ENCODE measurements at regions not wholly inside any gene's neighbourhood (a gene's known extent, or its start where the extent isn't known, plus 50 kb on each side); places are given as distances from the start of the nearest gene placed in this dataset.

- no peak for TF ChIP-seq CTCF (IDR thresholded peaks at IDR 0.05)
Observed at GRCh38 chr10:62619413-62619738, 185.1 kb upstream of the ADO start (continued).

DNA sequence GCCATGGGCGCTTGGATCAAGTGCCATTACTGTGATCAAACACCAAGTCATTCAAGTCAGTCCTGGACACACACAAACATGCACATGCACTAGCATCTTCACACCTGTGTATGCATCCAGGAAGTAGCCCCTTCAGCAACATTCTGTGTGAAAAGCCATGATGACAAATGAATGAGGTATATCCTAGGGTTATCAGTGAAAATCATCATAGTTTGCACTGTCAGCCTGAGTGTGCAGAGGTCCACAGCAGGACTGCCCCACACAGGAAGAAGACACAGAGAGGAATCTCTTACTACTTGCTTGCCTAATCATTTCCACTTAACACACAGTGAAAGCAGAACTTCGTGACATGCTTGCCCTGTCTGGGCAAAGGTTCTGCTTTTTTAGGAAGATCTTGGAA, 184.0 kb upstream of the ADO start:
- no peak overlapping the region for H3K4me2 ChIP-seq
- no peaks in the 10 kb centered on the region for H3K9me2 ChIP-seq
- peaks cover 0 to 9% of the 10 kb centered on the region in 2 experiments; a peak in 1 of 4 replicates for H3K4me1 ChIP-seq (ENCODE audit: control insufficient read depth in 1 of 2, insufficient read depth in 2 of 2, low read depth in 1 of 2, low read length in 1 of 2)
- H3K27me3 ChIP-seq (ENCODE audit: insufficient read depth) = no peaks in the 10 kb centered on the region
- H2AFZ ChIP-seq (ENCODE audit: low read depth) = no peak overlapping the region
- CTCF ChIA-PET = interaction anchor here (1.0 to 4.8 kb wide), 2 partner anchors 9 to 26 kb away, joined by 3 to 16 read pairs; no protein-coding TSS in a partner anchor
- no peak overlapping the region for H3K9ac ChIP-seq
- no peaks in the 10 kb centered on the region for H4K20me1 ChIP-seq (ENCODE audit: insufficient read depth)
- no peaks in the 10 kb centered on the region for H3K9me3 ChIP-seq
- no peak overlapping the region for H3K27ac ChIP-seq (ENCODE audit: low read depth in 2 of 2, low read length in 1 of 2)
- no peak overlapping the region for H3K4me3 ChIP-seq (ENCODE audit: low read depth in 2 of 2, low read length in 1 of 2)
- no peaks in the 10 kb centered on the region for H3K79me2 ChIP-seq (ENCODE audit: insufficient read depth)
- DNase-seq = no peak
- POLR2A ChIA-PET = no interaction called here
- 78% methylated on average over 1 of the region's 2 CpGs for WGBS (ENCODE audit: low lambda C conversion rate)
- no peak for TF ChIP-seq MEF2A (IDR thresholded peaks at IDR 0.05; ENCODE audit: borderline replicate concordance, low read depth)
- TF ChIP-seq IRF3 (IDR thresholded peaks at IDR 0.05; ENCODE audit: low read depth, low read length) = no peak
- TF ChIP-seq JUND (IDR thresholded peaks at IDR 0.05) = no peak
- TF ChIP-seq REST (IDR thresholded peaks at IDR 0.05; ENCODE audit: low read depth, low read length) = no peak
- no peak for TF ChIP-seq NRF1 (IDR thresholded peaks at IDR 0.05; ENCODE audit: low read depth, low read length)
- TF ChIP-seq EZH2phosphoT487 (IDR thresholded peaks at IDR 0.05; ENCODE audit: borderline replicate concordance, low read depth) = no peak
- no peak for TF ChIP-seq PBX3 (IDR thresholded peaks at IDR 0.05)
- no peak for TF ChIP-seq CHD2 (IDR thresholded peaks at IDR 0.05; ENCODE audit: low read length, partially characterized antibody)
- no peak for TF ChIP-seq YY1 (IDR thresholded peaks at IDR 0.05; ENCODE audit: low read depth)
- TF ChIP-seq EP300 (IDR thresholded peaks at IDR 0.05; ENCODE audit: borderline replicate concordance in 1 of 2, low read depth in 1 of 2, low read length in 1 of 2) = no peak
- TF ChIP-seq RCOR1 (IDR thresholded peaks at IDR 0.05; ENCODE audit: low read length) = no peak
- no peaks in the 10 kb centered on the region for H3F3A ChIP-seq (replicated peaks; ENCODE audit: insufficient read depth)
- H3K36me3 ChIP-seq (replicated peaks in 1 of 2; ENCODE audit: control insufficient read depth in 1 of 2, insufficient read depth in 2 of 2, low read length in 1 of 2) = no peaks in the 10 kb centered on the region

All from SK-N-SH (cell line).